ENCODE measurements at regions not wholly inside any gene's neighbourhood (a gene's known extent, or its start where the extent isn't known, plus 50 kb on each side); places are given as distances from the start of the nearest gene placed in this dataset.

DNA sequence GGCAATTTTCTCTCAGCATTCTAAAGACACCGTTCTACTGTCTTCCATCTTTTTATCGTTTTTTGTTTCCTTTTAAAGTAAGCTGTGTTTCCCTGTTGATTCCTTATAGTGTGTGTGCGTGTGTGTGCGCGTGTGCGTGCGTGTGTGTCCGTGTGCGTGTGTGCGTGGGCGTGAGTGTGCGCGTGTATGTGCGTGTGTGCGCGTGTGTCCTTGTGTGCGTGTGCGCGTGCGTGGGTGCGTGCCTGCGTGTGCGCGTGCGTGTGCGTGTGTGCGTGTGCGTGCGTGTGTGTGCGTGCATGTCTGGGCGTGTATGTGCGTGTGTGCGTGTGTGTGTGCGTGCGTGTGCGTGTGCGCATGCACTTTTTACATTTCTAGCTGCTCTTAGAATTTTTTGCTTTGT, 1033.7 kb downstream of the BRD1 start:
- DNase-seq (ENCODE audit: low read depth), result no peak
- H3K4me3 ChIP-seq (ENCODE audit: low read depth, low read length), result no peak overlapping the region
- TF ChIP-seq, protein P1, sequence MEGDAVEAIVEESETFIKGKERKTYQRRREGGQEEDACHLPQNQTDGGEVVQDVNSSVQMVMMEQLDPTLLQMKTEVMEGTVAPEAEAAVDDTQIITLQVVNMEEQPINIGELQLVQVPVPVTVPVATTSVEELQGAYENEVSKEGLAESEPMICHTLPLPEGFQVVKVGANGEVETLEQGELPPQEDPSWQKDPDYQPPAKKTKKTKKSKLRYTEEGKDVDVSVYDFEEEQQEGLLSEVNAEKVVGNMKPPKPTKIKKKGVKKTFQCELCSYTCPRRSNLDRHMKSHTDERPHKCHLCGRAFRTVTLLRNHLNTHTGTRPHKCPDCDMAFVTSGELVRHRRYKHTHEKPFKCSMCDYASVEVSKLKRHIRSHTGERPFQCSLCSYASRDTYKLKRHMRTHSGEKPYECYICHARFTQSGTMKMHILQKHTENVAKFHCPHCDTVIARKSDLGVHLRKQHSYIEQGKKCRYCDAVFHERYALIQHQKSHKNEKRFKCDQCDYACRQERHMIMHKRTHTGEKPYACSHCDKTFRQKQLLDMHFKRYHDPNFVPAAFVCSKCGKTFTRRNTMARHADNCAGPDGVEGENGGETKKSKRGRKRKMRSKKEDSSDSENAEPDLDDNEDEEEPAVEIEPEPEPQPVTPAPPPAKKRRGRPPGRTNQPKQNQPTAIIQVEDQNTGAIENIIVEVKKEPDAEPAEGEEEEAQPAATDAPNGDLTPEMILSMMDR (conservative IDR thresholded peaks at IDR 0.05; ENCODE audit: low read depth, low read length), result no peak

DNA sequence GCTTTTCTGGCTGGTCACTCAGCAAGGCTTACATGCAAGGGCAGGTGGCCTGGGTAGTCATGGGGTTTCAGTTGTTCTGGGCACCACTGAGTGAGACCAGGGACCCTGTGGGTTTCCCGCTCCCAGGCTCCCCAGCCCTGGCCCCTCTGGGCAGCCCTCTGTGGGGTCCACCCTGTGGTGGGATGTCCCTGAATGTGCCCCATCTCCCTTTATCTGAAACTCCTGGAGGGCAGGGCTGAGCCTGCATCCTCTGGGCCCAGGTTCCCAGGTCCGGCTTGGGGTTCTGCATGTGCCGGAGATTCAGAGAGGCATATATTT, 1041.0 kb downstream of the BRD1 start:
- TF ChIP-seq, protein P1 (conservative IDR thresholded peaks at IDR 0.05; ENCODE audit: low read depth, low read length), result no peak

DNA sequence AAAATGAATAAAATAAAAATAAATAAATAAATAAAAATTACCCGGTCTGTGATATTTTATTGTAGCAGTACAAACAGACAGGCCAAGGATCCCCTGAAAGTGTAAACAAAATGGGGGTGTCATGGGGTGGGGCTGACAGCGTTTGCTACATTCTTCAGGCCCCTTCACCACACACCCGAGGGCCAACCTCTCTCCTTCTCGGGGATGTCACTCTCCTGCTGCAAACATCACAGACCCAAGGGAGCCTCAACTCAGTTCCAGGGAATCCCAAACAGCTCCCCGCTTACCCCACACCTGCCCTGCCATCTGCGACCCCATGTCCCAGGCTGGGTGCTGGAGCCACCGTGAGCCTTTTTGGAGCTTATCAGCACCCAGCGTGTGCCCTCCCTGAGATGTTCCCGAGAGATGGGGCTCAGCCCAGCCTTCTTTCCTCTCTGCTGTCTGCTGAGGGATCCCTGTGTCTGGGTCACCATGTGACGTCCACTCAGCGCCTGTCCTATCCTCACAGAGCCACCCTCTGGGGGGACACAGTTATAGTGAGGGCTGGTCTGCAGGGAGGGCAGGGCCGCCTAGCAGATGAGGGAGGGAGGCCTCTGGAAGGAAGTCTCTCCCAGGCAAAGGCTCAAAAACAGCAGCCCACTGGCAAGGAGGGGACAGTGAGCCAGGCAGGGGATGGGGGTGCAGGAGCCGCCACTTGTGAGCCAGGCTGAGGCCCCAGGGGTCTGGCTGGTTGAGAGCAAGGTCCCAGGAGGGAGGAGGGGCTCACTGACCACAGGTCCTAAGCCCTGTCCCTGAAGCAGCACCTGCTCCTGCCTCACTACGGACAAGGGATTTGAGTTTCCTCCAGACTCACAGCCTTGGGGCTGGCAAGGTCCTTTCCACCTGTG, 1041.6 kb downstream of the BRD1 start:
- H3K4me3 ChIP-seq (ENCODE audit: low read depth, low read length), result no peak overlapping the region
- TF ChIP-seq, protein P1 (conservative IDR thresholded peaks at IDR 0.05; ENCODE audit: low read depth, low read length), result no peak
- no peak for DNase-seq (ENCODE audit: low read depth)

More for the DNA sequence above, 1041.0 kb downstream of the BRD1 start:
- no peak overlapping the region for H3K4me3 ChIP-seq (ENCODE audit: low read depth, low read length)
- DNase-seq (ENCODE audit: low read depth), result no peak

DNA sequence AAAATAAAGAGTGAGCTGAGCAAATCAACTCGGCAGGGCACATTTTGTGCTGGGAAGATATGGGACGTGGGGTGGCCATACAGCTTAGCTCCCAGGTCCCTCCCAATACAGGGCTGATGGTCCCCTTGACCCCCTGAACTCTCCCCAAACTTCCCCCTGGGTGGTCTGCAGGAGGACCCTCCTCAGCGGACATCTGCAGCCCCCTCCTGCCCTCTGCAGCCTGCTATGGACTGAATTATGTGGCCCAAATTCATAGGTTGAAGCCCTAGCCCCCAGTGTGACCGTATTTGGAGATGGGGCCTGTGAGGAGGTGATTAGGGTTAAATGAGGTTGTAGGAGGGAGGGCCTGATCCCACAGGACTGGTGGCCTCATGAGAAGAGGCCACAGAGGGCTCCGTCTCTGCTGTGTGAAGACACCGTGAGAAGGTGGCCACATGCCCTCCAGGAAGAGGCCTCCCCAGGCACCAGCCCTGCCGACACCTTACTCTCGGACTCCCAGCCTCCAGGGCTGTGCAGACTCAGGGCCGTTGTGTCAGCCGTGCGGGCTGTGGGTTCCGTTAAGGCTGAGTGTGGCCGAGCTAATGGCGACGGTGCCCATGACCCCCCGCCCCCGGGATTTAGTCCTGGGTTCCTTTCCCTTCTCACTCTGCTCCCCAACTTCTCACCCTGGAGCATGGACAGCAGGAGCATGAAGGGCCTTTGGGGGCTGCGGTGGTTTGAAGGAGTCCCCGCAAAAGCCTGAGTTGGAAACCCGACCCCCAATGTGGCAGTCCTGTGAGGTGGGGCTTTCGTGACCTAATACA, 1042.8 kb downstream of the BRD1 start:
- no peak for DNase-seq (ENCODE audit: low read depth)
- TF ChIP-seq, protein P1 (conservative IDR thresholded peaks at IDR 0.05; ENCODE audit: low read depth, low read length), result no peak
- H3K4me3 ChIP-seq (ENCODE audit: low read depth, low read length), result no peak overlapping the region

DNA sequence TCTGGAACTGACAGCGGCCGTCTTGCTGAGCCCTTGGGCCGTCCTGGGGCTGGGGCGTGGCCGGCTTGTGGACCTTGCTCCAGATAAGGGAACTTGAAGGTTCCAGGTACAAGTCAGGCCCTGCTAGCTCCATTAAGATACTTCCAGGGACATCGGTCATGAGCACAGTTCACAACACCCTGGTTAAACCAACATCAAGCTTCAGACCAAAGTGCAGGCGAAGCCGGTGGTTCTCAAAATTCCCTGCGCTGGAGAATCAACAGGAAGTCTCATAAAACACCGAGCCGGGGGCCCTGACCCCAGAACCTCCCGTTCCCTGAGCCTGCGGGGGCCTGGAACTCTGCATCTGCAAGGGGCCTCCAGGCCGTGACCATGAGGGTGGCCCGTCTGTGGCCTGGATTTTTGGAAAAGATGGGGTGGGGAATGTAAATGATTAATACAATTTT, 1043.8 kb downstream of the BRD1 start:
- H3K4me3 ChIP-seq (ENCODE audit: low read depth, low read length), result no peak overlapping the region
- DNase-seq (ENCODE audit: low read depth), result no peak
- TF ChIP-seq, protein P1 (conservative IDR thresholded peaks at IDR 0.05; ENCODE audit: low read depth, low read length), result no peak

DNA sequence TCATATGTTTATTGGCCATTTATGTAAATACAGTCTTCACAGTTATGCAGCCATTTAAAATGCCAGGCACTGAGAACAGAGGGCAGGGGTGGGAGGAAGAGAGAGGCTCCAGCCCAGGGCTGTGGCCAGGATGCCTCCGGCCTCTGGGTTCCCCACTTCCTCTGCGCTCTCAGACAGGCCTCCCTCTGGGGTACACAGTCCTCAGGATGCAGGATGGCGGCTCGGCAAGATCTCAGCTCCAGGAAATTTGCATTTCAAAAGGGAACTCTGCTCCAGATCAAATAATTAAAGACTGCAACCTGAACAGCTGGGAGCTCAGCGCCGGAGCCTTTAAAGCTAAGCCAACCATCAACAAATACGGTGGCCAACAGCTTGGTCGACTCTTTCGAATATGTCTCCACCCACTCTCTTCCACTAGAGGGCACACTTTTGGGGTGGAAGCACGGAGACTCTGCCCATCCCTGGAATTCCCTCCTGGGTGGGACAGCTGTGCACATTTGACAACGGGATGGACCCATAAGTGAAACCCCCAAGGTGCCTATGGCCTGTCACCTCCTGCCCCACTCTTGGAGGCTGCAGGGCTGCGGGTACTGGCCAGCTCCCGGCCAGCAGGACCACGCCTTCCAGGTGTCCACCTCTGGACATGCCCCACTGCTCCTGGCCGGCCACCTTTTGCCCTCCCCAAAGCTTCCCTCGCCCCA, 1044.7 kb downstream of the BRD1 start:
- no peak overlapping the region for H3K4me3 ChIP-seq (ENCODE audit: low read depth, low read length)
- no peak for DNase-seq (ENCODE audit: low read depth)
- TF ChIP-seq, protein P1 (conservative IDR thresholded peaks at IDR 0.05; ENCODE audit: low read depth, low read length), result no peak
